ENCODE measurements at regions not wholly inside any gene's neighbourhood (a gene's known extent, or its start where the extent isn't known, plus 50 kb on each side); places are given as distances from the start of the nearest gene placed in this dataset.
"Not testable (repeated sequence)": the region's sequence is repeated elsewhere in the genome, so short reads cannot be mapped to it uniquely, and the experiment has no call there.

DNA sequence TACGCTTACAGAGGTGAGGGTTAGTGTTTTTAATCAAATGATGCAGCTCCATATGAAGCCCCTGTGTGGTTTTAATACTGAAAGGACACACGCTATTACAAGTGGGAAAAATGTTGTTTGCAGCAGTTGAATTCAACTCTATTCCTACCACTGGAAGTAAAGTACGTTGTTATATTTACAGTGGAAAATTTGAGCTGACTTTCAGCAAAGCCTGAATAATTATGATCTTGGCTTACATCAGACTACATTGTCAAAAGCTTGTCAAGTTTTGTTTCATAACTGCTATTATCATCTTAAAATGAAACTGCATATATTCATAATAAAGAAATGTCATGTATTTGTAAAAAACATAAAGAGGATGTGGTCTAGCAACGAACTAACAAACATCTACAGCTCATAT lies 818.5 kb downstream of the SEMA5A start:
- ATAC-seq (no peak), DNase-seq (no peak)
- H3K27me3 Mint-ChIP-seq, result no peaks in the 10 kb centered on the region
- peak overlapping the region in 1 of 2 donors; percentile 73 for H3K27ac Mint-ChIP-seq
- H3K4me1 Mint-ChIP-seq, result no peaks in the 10 kb centered on the region
- no peak overlapping the region for H3K4me3 Mint-ChIP-seq
- peaks cover 8 to 27% of the 10 kb centered on the region in 2 donors for H3K9me3 Mint-ChIP-seq

DNA sequence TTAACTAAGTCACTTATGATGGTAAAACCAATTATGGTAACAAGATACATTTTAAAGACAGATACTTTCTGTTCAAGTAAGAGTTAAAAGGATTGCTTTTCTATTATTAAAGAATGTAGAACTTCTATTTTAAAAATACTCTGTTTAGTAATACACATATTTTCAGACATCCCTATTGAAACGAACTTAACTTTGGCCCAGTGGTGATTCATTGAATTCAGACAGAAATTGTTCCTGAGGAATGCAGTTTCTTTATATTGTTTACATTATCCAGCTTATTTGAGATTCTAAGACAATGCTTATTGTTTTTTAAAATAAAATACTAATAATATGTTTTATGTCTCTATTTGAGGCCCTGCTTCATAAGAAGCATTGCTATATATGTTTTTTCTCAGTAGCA lies 816.4 kb downstream of the SEMA5A start:
- DNase-seq (no peak), ATAC-seq (no peak)
- Mint-ChIP-seq H3K4me3 (no peak overlapping the region), H3K4me1 (no peaks in the 10 kb centered on the region), H3K9me3 (peaks cover 0 to 19% of the 10 kb centered on the region in 2 donors), H3K27me3 (no peaks in the 10 kb centered on the region), H3K27ac (no peak overlapping the region)

DNA sequence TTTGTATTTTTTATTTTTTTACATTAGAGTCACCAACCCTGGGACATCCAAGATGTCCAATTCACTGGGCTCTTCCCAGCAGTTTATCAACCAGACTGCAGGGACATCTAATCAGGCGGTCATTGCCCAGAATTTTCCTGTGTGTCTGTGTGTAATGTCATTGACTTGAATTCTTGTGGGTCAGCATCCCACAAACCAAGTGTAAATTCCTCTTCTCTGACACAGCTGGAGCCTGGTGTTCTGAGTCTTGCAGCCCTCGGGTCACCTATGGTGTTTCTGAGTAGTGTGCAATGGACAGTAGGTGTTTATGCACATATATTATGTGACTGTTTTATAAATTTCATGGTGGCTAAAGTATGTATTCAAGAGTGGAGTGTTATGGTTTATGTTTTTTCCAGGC lies 815.7 kb downstream of the SEMA5A start:
- H3K4me1 Mint-ChIP-seq, result no peaks in the 10 kb centered on the region
- peaks cover 0 to 19% of the 10 kb centered on the region in 2 donors for H3K9me3 Mint-ChIP-seq
- no peak overlapping the region for H3K4me3 Mint-ChIP-seq
- no peak overlapping the region for H3K27ac Mint-ChIP-seq
- no peaks in the 10 kb centered on the region for H3K27me3 Mint-ChIP-seq
- DNase-seq, result no peak
- no peak for ATAC-seq

DNA sequence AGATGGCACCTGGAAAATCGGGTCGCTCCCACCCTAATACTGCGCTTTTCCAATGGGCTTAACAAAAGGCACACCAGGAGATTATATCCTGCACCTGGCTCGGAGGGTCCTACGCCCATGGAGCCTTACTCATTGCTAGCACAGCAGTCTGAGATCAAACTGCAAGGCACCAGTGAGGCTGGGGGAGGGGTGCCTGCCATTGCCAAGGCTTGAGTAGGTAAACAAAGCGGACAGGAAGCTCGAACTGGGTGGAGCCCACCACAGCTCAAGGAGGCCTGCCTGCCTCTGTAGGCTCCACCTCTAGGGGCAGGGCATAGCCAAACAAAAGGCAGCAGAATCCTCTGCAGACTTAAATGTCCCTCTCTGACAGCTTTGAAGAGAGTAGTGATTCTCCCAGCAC lies 814.8 kb downstream of the SEMA5A start:
- not testable (repeated sequence) for H3K27me3 Mint-ChIP-seq, H3K4me1 Mint-ChIP-seq, H3K4me3 Mint-ChIP-seq, ATAC-seq, DNase-seq
- Mint-ChIP-seq H3K9me3 (peaks cover 0 to 14% of the 10 kb centered on the region in 2 donors), H3K27ac (peak overlapping the region in 1 of 2 donors; percentile 80)

DNA sequence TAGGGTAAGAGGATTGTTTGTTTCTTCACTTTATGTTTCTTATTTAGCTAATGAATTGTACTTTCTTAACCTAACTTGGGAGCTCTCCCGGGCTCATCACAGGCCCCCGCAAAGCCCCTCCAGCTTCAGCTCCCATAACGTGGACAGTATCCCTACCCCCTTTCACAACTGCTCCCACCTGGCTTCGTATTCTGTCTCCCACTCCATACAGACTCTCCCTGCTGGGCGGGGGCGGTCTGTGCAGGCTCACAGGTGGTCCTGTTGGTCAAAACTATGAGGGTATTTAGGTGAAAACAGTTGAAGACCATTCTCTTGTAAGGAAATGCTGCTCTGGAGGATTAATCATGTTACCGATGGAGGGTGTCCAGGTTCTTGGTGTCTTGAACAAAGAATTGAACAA lies 805.3 kb downstream of the SEMA5A start:
- no peak for ATAC-seq
- H3K9me3 Mint-ChIP-seq, result peaks cover 5 to 25% of the 10 kb centered on the region in 2 donors
- H3K27ac Mint-ChIP-seq, result no peak overlapping the region
- no peaks in the 10 kb centered on the region for H3K27me3 Mint-ChIP-seq
- no peak overlapping the region for H3K4me3 Mint-ChIP-seq
- no peaks in the 10 kb centered on the region for H3K4me1 Mint-ChIP-seq
- no peak for DNase-seq

DNA sequence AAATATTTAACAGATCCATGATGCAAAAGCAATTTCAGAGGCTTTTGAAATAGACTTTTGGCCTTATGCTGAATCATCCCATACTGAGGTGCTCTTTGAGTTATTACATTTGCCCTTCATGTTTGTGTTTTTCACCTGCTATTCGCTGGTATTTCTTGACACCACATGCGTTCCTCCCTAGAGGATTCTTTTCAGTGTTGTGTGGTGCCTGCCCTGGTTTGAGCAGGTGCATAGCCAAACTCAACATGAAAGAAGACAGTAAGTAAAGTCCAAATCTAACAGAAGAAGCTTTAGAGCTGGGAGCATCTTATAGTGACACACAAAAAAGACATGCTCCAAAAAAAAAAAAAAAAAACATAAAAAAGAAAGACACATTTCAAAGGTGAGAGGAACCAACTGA lies 796.3 kb downstream of the SEMA5A start:
- no peaks in the 10 kb centered on the region for H3K4me1 Mint-ChIP-seq
- no peak for ATAC-seq
- no peak overlapping the region for H3K4me3 Mint-ChIP-seq
- DNase-seq, result no peak
- no peak overlapping the region for H3K27ac Mint-ChIP-seq
- peaks cover 0 to 15% of the 10 kb centered on the region in 2 donors for H3K9me3 Mint-ChIP-seq
- no peaks in the 10 kb centered on the region for H3K27me3 Mint-ChIP-seq

DNA sequence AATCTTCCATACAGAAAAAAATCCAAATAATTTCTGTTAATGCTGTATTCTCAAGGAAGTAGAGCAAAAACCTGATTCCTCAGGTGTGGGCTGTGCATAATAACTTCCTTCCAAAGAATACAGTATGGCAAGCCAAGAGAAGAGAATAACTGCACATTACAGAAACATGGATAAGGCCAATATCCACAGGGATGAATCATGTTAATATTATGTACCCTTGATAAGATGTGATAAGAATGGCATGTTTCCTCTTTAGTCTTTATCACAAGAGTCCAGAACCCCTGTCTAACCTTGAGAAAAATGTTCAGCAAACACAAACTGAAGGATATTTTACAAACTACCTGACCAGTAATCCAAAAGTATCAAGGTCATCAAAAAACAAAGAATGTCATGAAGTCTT lies 795.8 kb downstream of the SEMA5A start:
- H3K27ac Mint-ChIP-seq, result no peak overlapping the region
- H3K4me1 Mint-ChIP-seq, result no peaks in the 10 kb centered on the region
- no peak for ATAC-seq

DNA sequence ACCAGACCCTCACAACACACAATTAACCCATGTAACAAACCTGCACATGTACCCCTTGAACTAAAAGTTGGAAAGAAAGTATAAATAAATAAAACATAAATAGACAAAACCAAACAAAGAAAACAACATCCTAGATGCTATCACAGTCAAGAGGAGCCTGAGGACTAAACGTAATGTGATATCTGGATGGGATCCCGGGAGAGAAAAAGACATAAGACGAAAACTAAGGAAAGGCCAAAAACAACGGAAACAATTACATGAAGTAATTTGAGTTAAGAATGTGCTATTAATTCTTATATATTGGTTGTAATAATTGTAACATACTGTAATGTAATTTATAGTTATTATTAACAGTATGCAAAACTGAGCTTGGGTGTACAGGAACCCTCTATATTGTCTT lies 793.9 kb downstream of the SEMA5A start:
- Mint-ChIP-seq H3K27ac (no peak overlapping the region), H3K4me1 (no peaks in the 10 kb centered on the region), H3K4me3 (no peak overlapping the region), H3K27me3 (no peaks in the 10 kb centered on the region), H3K9me3 (peaks cover 0 to 15% of the 10 kb centered on the region in 2 donors)
- ATAC-seq, result no peak
- DNase-seq, result no peak

More for the DNA sequence above, 795.8 kb downstream of the SEMA5A start:
- Mint-ChIP-seq H3K9me3 (peaks cover 0 to 15% of the 10 kb centered on the region in 2 donors), H3K4me3 (no peak overlapping the region), H3K27me3 (no peaks in the 10 kb centered on the region)
- DNase-seq, result no peak

DNA sequence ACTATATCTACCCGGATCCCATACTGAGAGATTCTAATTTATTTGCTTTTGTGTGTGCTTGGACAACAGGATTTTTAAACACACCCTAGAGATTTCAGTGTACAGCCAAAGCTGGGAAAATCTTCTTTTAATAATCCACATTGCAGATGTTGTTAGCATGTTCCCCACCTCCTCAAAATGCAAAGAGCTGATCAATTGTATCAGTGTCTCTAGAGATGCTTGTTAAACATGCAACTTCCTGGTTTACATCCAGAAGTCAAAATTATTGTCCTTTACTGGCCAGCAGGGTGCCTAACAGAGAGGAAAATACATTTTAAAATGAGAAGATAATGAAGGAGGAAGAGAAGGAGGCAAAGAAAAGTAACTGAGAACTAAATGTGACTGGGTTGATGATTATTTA lies 793.3 kb downstream of the SEMA5A start:
- H3K4me3 Mint-ChIP-seq, result no peak overlapping the region
- H3K27ac Mint-ChIP-seq, result no peak overlapping the region
- no peaks in the 10 kb centered on the region for H3K4me1 Mint-ChIP-seq
- ATAC-seq (no peak), DNase-seq (no peak)
- no peaks in the 10 kb centered on the region for H3K27me3 Mint-ChIP-seq
- H3K9me3 Mint-ChIP-seq, result peaks cover 0 to 15% of the 10 kb centered on the region in 2 donors

DNA sequence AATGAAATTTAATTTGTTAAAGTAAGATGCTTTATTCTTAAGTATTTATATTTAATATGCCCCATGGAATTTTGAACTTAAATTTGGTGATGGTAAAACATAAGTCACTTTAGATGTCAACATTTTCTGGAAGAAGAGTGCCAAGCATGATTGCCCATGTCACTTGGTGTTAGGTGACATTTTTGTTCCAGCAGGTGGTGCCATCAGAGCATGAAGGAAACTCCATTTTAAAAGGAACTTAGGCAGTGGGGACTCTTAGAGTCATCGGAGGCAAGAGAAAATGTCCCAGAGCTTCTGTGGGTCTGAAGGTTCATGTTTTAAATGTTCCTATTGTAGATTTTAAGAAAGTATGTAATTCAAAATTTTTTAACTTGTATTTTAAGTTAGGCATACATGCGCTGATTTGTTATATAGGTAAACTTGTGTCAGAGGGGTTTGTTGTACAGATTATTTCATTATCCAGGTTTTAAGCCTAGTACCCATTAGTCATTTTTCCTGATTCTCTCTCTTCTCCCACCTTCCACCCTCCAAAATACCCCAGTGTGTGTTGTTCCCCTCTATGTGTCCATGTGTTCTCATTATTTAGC lies 789.3 kb downstream of the SEMA5A start:
- Mint-ChIP-seq H3K9me3 (peaks cover 8 to 18% of the 10 kb centered on the region in 2 donors), H3K27me3 (no peaks in the 10 kb centered on the region), H3K4me3 (no peak overlapping the region), H3K27ac (no peak overlapping the region), H3K4me1 (no peaks in the 10 kb centered on the region)
- ATAC-seq, result no peak
- no peak for DNase-seq

DNA sequence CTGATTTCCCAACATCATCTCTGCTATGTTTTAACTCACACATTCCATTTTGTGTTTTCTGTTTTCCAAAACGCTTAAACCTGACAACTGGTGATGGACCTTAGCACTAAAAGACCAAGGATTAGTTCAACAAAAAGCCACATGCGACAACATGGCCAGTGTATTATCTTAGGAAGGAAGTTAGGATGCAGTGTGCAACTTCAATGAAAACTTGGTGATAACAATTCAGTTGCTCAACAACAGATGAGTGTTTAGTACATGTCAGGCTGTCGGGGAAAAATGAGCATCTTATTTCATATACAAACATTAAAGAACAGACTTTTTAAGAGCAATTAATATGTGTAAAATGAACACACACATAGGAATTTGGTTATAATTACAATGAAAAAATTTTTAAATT lies 780.0 kb downstream of the SEMA5A start:
- Mint-ChIP-seq H3K9me3 (peaks cover 0 to 21% of the 10 kb centered on the region in 2 donors), H3K27me3 (no peaks in the 10 kb centered on the region), H3K27ac (no peak overlapping the region), H3K4me3 (no peak overlapping the region), H3K4me1 (no peaks in the 10 kb centered on the region)
- no peak for ATAC-seq
- no peak for DNase-seq

DNA sequence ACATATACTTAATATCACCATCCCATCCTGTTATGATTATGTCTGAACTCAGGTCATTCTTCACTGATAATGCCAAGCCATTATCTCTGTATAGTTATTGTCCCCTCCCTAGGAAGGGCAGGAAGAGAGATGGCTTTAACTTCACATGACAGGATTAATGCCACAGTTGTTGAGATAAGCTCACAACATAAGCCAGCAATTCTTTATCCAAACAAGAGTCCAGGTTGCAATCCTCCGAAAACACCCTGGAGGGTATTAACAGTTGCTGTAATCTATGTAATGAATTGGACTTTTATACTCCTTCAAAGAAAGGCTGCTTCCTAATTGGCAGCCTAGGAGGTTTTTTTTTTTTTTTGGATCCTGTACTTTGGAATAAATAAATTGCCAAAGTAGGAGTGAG lies 779.4 kb downstream of the SEMA5A start:
- no peak for DNase-seq
- no peak overlapping the region for H3K27ac Mint-ChIP-seq
- H3K27me3 Mint-ChIP-seq, result no peaks in the 10 kb centered on the region
- peaks cover 0 to 21% of the 10 kb centered on the region in 2 donors for H3K9me3 Mint-ChIP-seq
- no peak overlapping the region for H3K4me3 Mint-ChIP-seq
- no peaks in the 10 kb centered on the region for H3K4me1 Mint-ChIP-seq
- no peak for ATAC-seq

DNA sequence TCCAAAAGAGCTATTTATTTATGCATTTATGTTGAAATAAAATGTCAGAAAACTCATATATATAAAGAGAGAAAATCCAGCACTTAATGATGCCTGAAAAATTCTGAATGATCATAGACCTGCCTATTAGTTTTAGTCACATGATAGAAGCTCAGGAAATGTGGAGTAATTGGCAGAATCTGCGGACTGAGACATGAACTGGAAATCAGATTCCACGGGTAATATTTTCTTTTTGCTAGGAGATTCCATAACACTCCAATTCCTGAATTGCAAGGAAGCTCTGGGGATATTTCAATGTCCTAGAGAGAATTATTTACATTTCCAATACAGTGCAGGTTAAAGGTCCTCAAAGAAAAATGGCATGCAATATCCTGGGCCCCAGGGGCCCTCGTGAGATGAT lies 778.8 kb downstream of the SEMA5A start:
- H3K4me3 Mint-ChIP-seq, result no peak overlapping the region
- no peak for ATAC-seq
- H3K4me1 Mint-ChIP-seq, result no peaks in the 10 kb centered on the region
- H3K27ac Mint-ChIP-seq, result no peak overlapping the region
- no peaks in the 10 kb centered on the region for H3K27me3 Mint-ChIP-seq
- H3K9me3 Mint-ChIP-seq, result peaks cover 0 to 19% of the 10 kb centered on the region in 2 donors
- DNase-seq, result no peak

DNA sequence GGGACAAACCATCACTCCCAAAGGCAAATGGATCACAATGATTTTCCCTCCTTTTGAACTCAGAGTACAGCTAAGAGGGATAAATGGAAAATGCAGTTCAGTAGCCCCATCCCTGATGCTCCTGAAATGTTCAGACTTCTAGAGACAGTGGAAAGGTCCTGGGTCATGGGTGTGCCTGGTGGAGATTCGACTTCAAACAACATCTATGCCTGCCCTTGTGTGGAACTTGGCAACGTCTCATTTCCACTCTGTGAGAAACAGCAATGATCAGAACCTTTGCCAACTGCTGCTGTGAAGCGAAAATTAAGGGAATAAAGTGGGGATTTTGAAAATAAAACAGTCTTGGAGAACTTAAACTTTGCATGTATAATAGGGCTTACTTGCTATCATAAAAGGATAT lies 778.1 kb downstream of the SEMA5A start:
- Mint-ChIP-seq H3K4me3 (no peak overlapping the region), H3K4me1 (no peaks in the 10 kb centered on the region), H3K9me3 (peaks cover 0 to 13% of the 10 kb centered on the region in 2 donors), H3K27ac (no peak overlapping the region), H3K27me3 (no peaks in the 10 kb centered on the region)
- no peak for DNase-seq
- no peak for ATAC-seq

DNA sequence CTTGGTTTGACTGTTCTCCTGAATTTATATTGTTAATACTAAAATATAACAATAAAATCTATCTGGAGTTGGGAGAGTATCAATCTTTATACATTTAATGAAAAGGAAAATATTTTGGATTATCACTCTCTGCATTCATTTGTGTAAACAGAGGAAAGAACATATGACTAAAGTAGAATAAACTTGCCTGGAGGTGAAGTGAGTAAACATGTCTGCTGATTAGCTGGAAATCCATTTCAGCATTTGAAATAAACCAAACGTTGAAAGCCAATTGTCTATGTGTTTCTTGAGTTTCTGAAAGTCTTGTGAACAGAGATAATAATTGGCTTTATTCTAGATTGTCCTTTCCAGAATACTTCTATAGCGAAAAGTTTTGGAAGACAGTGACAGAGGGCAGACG lies 776.2 kb downstream of the SEMA5A start:
- H3K4me3 Mint-ChIP-seq, result no peak overlapping the region
- H3K9me3 Mint-ChIP-seq, result peaks cover 0 to 20% of the 10 kb centered on the region in 2 donors
- H3K27ac Mint-ChIP-seq, result no peak overlapping the region
- DNase-seq (no peak), ATAC-seq (no peak)
- H3K4me1 Mint-ChIP-seq, result no peaks in the 10 kb centered on the region
- H3K27me3 Mint-ChIP-seq, result no peaks in the 10 kb centered on the region

DNA sequence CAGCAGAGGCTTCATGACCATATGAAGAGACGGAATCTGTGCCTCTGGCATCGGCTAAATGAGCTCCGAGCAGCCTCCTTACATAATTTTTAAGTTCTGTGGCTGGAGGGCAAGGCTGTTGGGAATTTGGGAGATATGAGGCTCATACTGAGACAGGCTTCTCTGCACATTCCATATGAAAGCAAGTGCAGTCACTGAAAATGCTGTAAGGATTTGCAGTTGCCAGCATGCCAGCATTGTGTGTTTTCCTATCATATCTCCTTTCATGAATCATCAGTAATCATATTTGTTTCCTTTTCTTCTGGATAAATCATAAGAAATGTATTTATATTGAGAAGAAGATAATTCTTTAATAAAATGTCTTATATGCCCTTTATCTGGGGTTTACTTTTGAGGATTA lies 775.4 kb downstream of the SEMA5A start:
- DNase-seq (no peak), ATAC-seq (no peak)
- H3K27me3 Mint-ChIP-seq, result no peaks in the 10 kb centered on the region
- H3K27ac Mint-ChIP-seq, result no peak overlapping the region
- H3K4me1 Mint-ChIP-seq, result no peaks in the 10 kb centered on the region
- H3K4me3 Mint-ChIP-seq, result no peak overlapping the region
- peaks cover 0 to 16% of the 10 kb centered on the region in 2 donors for H3K9me3 Mint-ChIP-seq

DNA sequence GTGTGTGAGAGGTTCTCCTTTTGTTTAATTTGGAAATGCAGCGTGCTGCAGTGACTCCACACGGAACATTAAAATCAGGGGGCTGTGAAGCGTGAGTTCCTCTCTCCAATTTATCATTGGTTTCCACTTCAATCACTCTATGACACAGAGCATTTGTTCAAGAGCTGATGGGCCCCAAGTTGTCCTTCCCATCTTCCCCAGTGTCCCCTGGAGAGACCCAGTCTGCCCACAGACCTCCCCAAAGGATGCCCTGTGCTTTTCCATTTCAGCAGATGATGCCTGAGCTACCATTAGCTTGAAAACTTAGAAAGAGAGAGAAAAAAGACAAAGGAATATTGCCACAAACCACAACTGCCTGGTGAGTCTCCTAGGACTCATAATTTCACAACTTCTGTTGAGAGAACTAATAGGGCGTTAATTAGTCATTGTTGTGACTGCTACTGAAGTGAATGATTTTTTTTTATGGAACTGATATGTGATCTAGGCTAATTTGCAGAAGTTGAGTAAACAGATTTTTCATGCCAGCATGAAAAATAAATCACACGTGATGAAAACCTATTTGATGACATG lies 772.7 kb downstream of the SEMA5A start:
- Mint-ChIP-seq H3K4me1 (no peaks in the 10 kb centered on the region), H3K9me3 (peaks cover 6 to 14% of the 10 kb centered on the region in 2 donors), H3K27me3 (no peaks in the 10 kb centered on the region), H3K27ac (no peak overlapping the region), H3K4me3 (no peak overlapping the region)
- no peak for DNase-seq
- no peak for ATAC-seq

All from stimulated activated naive CD8-positive, alpha-beta T cell treated with anti-CD3 and anti-CD28 coated beads, Interleukin-15, amount 100 ng/mL, for 72 hours (primary cell).